ENCODE measurements at regions not wholly inside any gene's neighbourhood (a gene's known extent, or its start where the extent isn't known, plus 50 kb on each side); places are given as distances from the start of the nearest gene placed in this dataset.

GRCh38 chr11:37040921-37041320 lies 442.9 kb upstream of the RAG2 start:
- Histone ChIP-seq H3K4me3 (ENCODE audit: low read depth, low read length) (no peak overlapping the region), H3K27me3 (ENCODE audit: control insufficient read depth, insufficient read depth, low read length) (no peaks in the 10 kb centered on the region), H3K27ac (ENCODE audit: low read depth, low read length) (no peak overlapping the region), H3K9me3 (ENCODE audit: control insufficient read depth, insufficient read depth, low read length) (no peaks in the 10 kb centered on the region)
- no peak for TF ChIP-seq CTCF (IDR thresholded peaks at IDR 0.05; ENCODE audit: low read depth, low read length)
- ChIA-PET POLR2A (no interaction called here), CTCF (no interaction called here)
- no peak for DNase-seq (ENCODE audit: low read depth, low spot score)

GRCh38 chr11:37038911-37039310 lies 440.9 kb upstream of the RAG2 start:
- Histone ChIP-seq H3K9me3 (ENCODE audit: control insufficient read depth, insufficient read depth, low read length) (no peaks in the 10 kb centered on the region), H3K27me3 (ENCODE audit: control insufficient read depth, insufficient read depth, low read length) (no peaks in the 10 kb centered on the region), H3K4me3 (ENCODE audit: low read depth, low read length) (no peak overlapping the region), H3K27ac (ENCODE audit: low read depth, low read length) (no peak overlapping the region)
- POLR2A ChIA-PET, result no interaction called here
- DNase-seq (ENCODE audit: low read depth, low spot score), result no peak
- TF ChIP-seq CTCF (IDR thresholded peaks at IDR 0.05; ENCODE audit: low read depth, low read length), result no peak
- CTCF ChIA-PET, result no interaction called here

GRCh38 chr11:37026741-37027140 lies 428.7 kb upstream of the RAG2 start:
- Histone ChIP-seq H3K4me3 (ENCODE audit: low read depth, low read length) (no peak overlapping the region), H3K27ac (ENCODE audit: low read depth, low read length) (no peak overlapping the region), H3K9me3 (ENCODE audit: control insufficient read depth, insufficient read depth, low read length) (no peaks in the 10 kb centered on the region), H3K27me3 (ENCODE audit: control insufficient read depth, insufficient read depth, low read length) (no peaks in the 10 kb centered on the region)
- no peak for TF ChIP-seq CTCF (IDR thresholded peaks at IDR 0.05; ENCODE audit: low read depth, low read length)
- CTCF ChIA-PET, result no interaction called here
- POLR2A ChIA-PET, result no interaction called here
- no peak for DNase-seq (ENCODE audit: low read depth, low spot score)

- ChIA-PET CTCF (no interaction called here), POLR2A (no interaction called here)
- no peaks in the 10 kb centered on the region for H3K9me3 ChIP-seq (ENCODE audit: control insufficient read depth, insufficient read depth, low read length)
- H3K4me3 ChIP-seq (ENCODE audit: low read depth, low read length), result no peak overlapping the region
- no peak for TF ChIP-seq CTCF (IDR thresholded peaks at IDR 0.05; ENCODE audit: low read depth, low read length)
- H3K27me3 ChIP-seq (ENCODE audit: control insufficient read depth, insufficient read depth, low read length), result no peaks in the 10 kb centered on the region
- no peak overlapping the region for H3K27ac ChIP-seq (ENCODE audit: low read depth, low read length)
- no peak for DNase-seq (ENCODE audit: low read depth, low spot score)
Observed at GRCh38 chr11:37026326-37026725, 428.3 kb upstream of the RAG2 start.

- TF ChIP-seq CTCF (IDR thresholded peaks at IDR 0.05; ENCODE audit: low read depth, low read length), result no peak
- ChIA-PET CTCF (no interaction called here), POLR2A (no interaction called here)
- no peaks in the 10 kb centered on the region for H3K27me3 ChIP-seq (ENCODE audit: control insufficient read depth, insufficient read depth, low read length)
- H3K27ac ChIP-seq (ENCODE audit: low read depth, low read length), result no peak overlapping the region
- H3K4me3 ChIP-seq (ENCODE audit: low read depth, low read length), result no peak overlapping the region
- H3K9me3 ChIP-seq (ENCODE audit: control insufficient read depth, insufficient read depth, low read length), result no peaks in the 10 kb centered on the region
- DNase-seq (ENCODE audit: low read depth, low spot score), result no peak
Observed at GRCh38 chr11:37006563-37006962, 408.5 kb upstream of the RAG2 start.
